A673 (cell line): ENCODE measurements at regions not wholly inside any gene's neighbourhood (a gene's known extent, or its start where the extent isn't known, plus 50 kb on each side); places are given as distances from the start of the nearest gene placed in this dataset.

Source experiments
- CTCF ChIP-seq: fragments of 300-800, 200-600 bp; sonication (generic); conservative IDR thresholded peaks from 2 replicates; pipeline ENCODE4 v1.5.1; 2017; ENCODE audit warnings: low read depth, mild to moderate bottlenecking, antibody characterized with exemption, low read length, moderate library complexity, mixed read lengths
- EZH2 ChIP-seq: fragments of 200-600 bp; sonication (generic); IDR thresholded peaks from 2 replicates; pipeline ENCODE4 v1.6.1; 2017; ENCODE audit warnings: borderline replicate concordance, low read depth, mild to moderate bottlenecking, mixed read lengths, antibody characterized with exemption, low read length; ENCODE audit not compliant: poor library complexity, severe bottlenecking

- TF ChIP-seq EZH2 (no peak), CTCF (no peak)
These were observed 340.2 kb downstream of the DHX35 start for GRCh38 chr20:39302312-39302711.
